Medulla oblongata (tissue), 1 donor: ENCODE measurements at regions not wholly inside any gene's neighbourhood (a gene's known extent, or its start where the extent isn't known, plus 50 kb on each side); places are given as distances from the start of the nearest gene placed in this dataset.
"Not testable (repeated sequence)": the region's sequence is repeated elsewhere in the genome, so short reads cannot be mapped to it uniquely, and the experiment has no call there.

Experiments
- DNase-seq: peaks from one replicate; pipeline ENCODE4 v3.0.0-alpha.2; 2015; ENCODE audit errors: extremely low spot score

GRCh38 chr1:181257117-181257516, 168.6 kb downstream of the IER5 start:
- no peak for DNase-seq

GRCh38 chr1:181259026-181259745, 170.7 kb downstream of the IER5 start:
- DNase-seq: no peak

- DNase-seq: no peak
These were observed 171.8 kb downstream of the IER5 start for GRCh38 chr1:181260271-181260670.

- DNase-seq: no peak
These were observed 172.5 kb downstream of the IER5 start for GRCh38 chr1:181260994-181261393.

- no peak for DNase-seq
These were observed 173.6 kb downstream of the IER5 start for GRCh38 chr1:181262069-181262468.

- DNase-seq: no peak
These were observed 174.9 kb downstream of the IER5 start for GRCh38 chr1:181263444-181263843.

- no peak for DNase-seq
These were observed 176.3 kb downstream of the IER5 start for GRCh38 chr1:181264821-181265220.

- DNase-seq: no peak
These were observed 196.5 kb downstream of the IER5 start for GRCh38 chr1:181284978-181285377.

GRCh38 chr1:181295217-181295616, 188.1 kb upstream of the CACNA1E start:
- DNase-seq: no peak

GRCh38 chr1:181296180-181296579, 187.1 kb upstream of the CACNA1E start:
- DNase-seq: no peak

GRCh38 chr1:181308098-181308497, 175.2 kb upstream of the CACNA1E start:
- DNase-seq: no peak

GRCh38 chr1:181310560-181310959, 172.8 kb upstream of the CACNA1E start:
- DNase-seq: no peak

GRCh38 chr1:181312946-181313345, 170.4 kb upstream of the CACNA1E start:
- no peak for DNase-seq

- DNase-seq: no peak
These were observed 169.9 kb upstream of the CACNA1E start for GRCh38 chr1:181313466-181313865.

- no peak for DNase-seq
These were observed 169.3 kb upstream of the CACNA1E start for GRCh38 chr1:181314010-181314409.

- DNase-seq: no peak
These were observed 168.4 kb upstream of the CACNA1E start for GRCh38 chr1:181314959-181315358.

GRCh38 chr1:181317261-181317930, 165.9 kb upstream of the CACNA1E start:
- DNase-seq: no peak

- DNase-seq: no peak
These were observed 165.1 kb upstream of the CACNA1E start for GRCh38 chr1:181318022-181318857.

GRCh38 chr1:181318858-181319235, 164.5 kb upstream of the CACNA1E start:
- no peak for DNase-seq

- DNase-seq: no peak
These were observed 163.4 kb upstream of the CACNA1E start for GRCh38 chr1:181319907-181320306.

- DNase-seq: no peak
These were observed 158.3 kb upstream of the CACNA1E start for GRCh38 chr1:181324797-181325616.

- DNase-seq: not testable (repeated sequence)
These were observed 157.6 kb upstream of the CACNA1E start for GRCh38 chr1:181325765-181326164.
